Panc1 (cell line): ENCODE measurements at regions not wholly inside any gene's neighbourhood (a gene's known extent, or its start where the extent isn't known, plus 50 kb on each side); places are given as distances from the start of the nearest gene placed in this dataset.

ENCODE experiments used
- CTCF ChIP-seq: fragments of 450-650 bp; IDR thresholded peaks from 2 replicates; pipeline ENCODE4 v1.5.1; 2017; ENCODE audit warnings: mild to moderate bottlenecking
- POLR2AphosphoS5 ChIP-seq: IDR thresholded peaks from 2 replicates; pipeline ENCODE4 v1.6.1; 2012; ENCODE audit warnings: mild to moderate bottlenecking, low read depth, low read length, moderate library complexity
- REST ChIP-seq, 2 experiments: IDR thresholded peaks; 2 replicates each; pipeline ENCODE4 v1.6.1; 2011 to 2012; ENCODE audit warnings: low read depth in 2 of 2, control low read depth in 1 of 2, low read length in 1 of 2, mild to moderate bottlenecking in 1 of 2, moderate library complexity in 1 of 2; ENCODE audit not compliant: insufficient read depth in 1 of 2
- SIN3A ChIP-seq: IDR thresholded peaks from 2 replicates; pipeline ENCODE4 v1.6.1; 2012; ENCODE audit warnings: low read depth, mild to moderate bottlenecking, low read length, moderate library complexity, borderline replicate concordance; ENCODE audit not compliant: insufficient read depth
- TCF7L2 ChIP-seq: IDR thresholded peaks from 2 replicates; pipeline ENCODE4 v1.6.1; 2011; ENCODE audit warnings: mild to moderate bottlenecking, low read depth, low read length, inconsistent platforms

GRCh38 chr14:62093736-62094135 lies 331.5 kb downstream of the SNAPC1 start:
- TF ChIP-seq CTCF: no peak
- TF ChIP-seq POLR2AphosphoS5: no peak
- no peak for TF ChIP-seq REST (IDR thresholded peaks at IDR 0.05; ENCODE audit: insufficient read depth in 1 of 2, low read depth in 2 of 2, low read length in 1 of 2)
- TF ChIP-seq SIN3A: no peak
- TF ChIP-seq TCF7L2: no peak
